ENCODE measurements at regions not wholly inside any gene's neighbourhood (a gene's known extent, or its start where the extent isn't known, plus 50 kb on each side); places are given as distances from the start of the nearest gene placed in this dataset.

- no peak for TF ChIP-seq CTCF (conservative IDR thresholded peaks at IDR 0.05; ENCODE audit: low read length)
- no peak for TF ChIP-seq EZH2phosphoT487 (IDR thresholded peaks at IDR 0.05; ENCODE audit: borderline replicate concordance)
Measured at GRCh38 chr4:138577145-138577544, 335.0 kb upstream of the SLC7A11 start.
